Activated CD8-positive, alpha-beta T cell treated with anti-CD3 and anti-CD28 coated beads for 36 hours (primary cell): ENCODE measurements at regions not wholly inside any gene's neighbourhood (a gene's known extent, or its start where the extent isn't known, plus 50 kb on each side); places are given as distances from the start of the nearest gene placed in this dataset.

Source experiments
- ATAC-seq: fragments of 200-7000 bp; cut with Tn5 transposase; one replicate; pipeline ENCODE4 v1.10.0; 2021; ENCODE audit warnings: mild to moderate bottlenecking, moderate library complexity
- CTCF ChIA-PET: fragments of 350-600 bp; sonication (Branson Sonifier 250); formaldehyde crosslinking; loops from one replicate; lab custom pipeline; 2021; ENCODE audit warnings: antibody characterized with exemption; lab: Charles Lee
- POLR2A ChIA-PET: fragments of 350-600 bp; sonication (Branson Sonifier 250); formaldehyde crosslinking; loops from one replicate; lab custom pipeline; 2021; ENCODE audit warnings: antibody characterized with exemption; lab: Charles Lee
- DNase-seq: peaks from one replicate; pipeline ENCODE4 v3.0.0-alpha.2; 2020
- H3K27ac Mint-ChIP-seq: one replicate; pipeline ENCODE4 v1.8.0; 2021; ENCODE audit warnings: mild to moderate bottlenecking, mixed read lengths
- H3K27me3 Mint-ChIP-seq: one replicate; pipeline ENCODE4 v1.8.0; 2021; ENCODE audit warnings: mixed read lengths
- H3K36me3 Mint-ChIP-seq: one replicate; pipeline ENCODE4 v1.8.0; 2021; ENCODE audit warnings: low read depth, mixed read lengths
- H3K4me1 Mint-ChIP-seq: one replicate; pipeline ENCODE4 v1.8.0; 2021; ENCODE audit warnings: low read depth, mixed read lengths
- H3K4me3 Mint-ChIP-seq: one replicate; pipeline ENCODE4 v1.8.0; 2021; ENCODE audit warnings: mild to moderate bottlenecking, moderate library complexity, mixed read lengths
- H3K9me3 Mint-ChIP-seq: one replicate; pipeline ENCODE4 v1.8.0; 2021; ENCODE audit warnings: mixed read lengths
- intact Hi-C: fragments of 100-400 bp; cut with micrococcal nuclease; formaldehyde crosslinking; loops from one replicate; pipeline ENCODE4 v1.10.0; 2022
- TF ChIP-seq, protein P1 (sequence below): fragments of 200-600 bp; IDR thresholded peaks from one replicate; pipeline ENCODE4 v1.8.0; 2022; ENCODE audit warnings: antibody characterized with exemption, mild to moderate bottlenecking

DNA sequence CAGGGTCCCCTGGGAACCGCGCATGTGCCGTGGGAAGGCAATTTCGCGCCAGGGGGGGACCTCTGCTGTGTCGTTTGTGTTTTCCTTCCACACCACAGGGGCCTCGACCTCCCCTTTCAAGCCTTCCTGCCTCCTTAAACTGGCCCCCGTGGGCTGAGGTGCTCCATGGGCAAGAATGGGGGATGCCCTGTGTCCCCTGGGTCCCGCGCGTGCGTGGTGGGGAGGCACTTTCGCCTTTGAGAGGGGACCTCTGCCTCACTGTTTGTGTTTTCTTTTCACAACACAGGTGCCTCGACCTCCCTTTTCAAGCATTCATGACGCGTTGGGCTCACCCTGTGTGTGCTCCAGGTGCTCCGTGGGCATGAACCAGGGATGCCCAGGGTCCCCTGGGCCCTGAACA, 348.8 kb downstream of the ALG10 start:
- no peaks in the 10 kb centered on the region for H3K4me1 Mint-ChIP-seq
- POLR2A ChIA-PET = no interaction called here
- H3K4me3 Mint-ChIP-seq = no peak overlapping the region
- H3K36me3 Mint-ChIP-seq = no peaks in the 10 kb centered on the region
- intact Hi-C loops = no loop called here
- CTCF ChIA-PET = no interaction called here
- DNase-seq (no peak), ATAC-seq (no peak)
- peaks cover 18% of the 10 kb centered on the region for H3K9me3 Mint-ChIP-seq
- H3K27me3 Mint-ChIP-seq = no peaks in the 10 kb centered on the region
- no peak overlapping the region for H3K27ac Mint-ChIP-seq
- TF ChIP-seq, protein P1, sequence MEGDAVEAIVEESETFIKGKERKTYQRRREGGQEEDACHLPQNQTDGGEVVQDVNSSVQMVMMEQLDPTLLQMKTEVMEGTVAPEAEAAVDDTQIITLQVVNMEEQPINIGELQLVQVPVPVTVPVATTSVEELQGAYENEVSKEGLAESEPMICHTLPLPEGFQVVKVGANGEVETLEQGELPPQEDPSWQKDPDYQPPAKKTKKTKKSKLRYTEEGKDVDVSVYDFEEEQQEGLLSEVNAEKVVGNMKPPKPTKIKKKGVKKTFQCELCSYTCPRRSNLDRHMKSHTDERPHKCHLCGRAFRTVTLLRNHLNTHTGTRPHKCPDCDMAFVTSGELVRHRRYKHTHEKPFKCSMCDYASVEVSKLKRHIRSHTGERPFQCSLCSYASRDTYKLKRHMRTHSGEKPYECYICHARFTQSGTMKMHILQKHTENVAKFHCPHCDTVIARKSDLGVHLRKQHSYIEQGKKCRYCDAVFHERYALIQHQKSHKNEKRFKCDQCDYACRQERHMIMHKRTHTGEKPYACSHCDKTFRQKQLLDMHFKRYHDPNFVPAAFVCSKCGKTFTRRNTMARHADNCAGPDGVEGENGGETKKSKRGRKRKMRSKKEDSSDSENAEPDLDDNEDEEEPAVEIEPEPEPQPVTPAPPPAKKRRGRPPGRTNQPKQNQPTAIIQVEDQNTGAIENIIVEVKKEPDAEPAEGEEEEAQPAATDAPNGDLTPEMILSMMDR = no peak

DNA sequence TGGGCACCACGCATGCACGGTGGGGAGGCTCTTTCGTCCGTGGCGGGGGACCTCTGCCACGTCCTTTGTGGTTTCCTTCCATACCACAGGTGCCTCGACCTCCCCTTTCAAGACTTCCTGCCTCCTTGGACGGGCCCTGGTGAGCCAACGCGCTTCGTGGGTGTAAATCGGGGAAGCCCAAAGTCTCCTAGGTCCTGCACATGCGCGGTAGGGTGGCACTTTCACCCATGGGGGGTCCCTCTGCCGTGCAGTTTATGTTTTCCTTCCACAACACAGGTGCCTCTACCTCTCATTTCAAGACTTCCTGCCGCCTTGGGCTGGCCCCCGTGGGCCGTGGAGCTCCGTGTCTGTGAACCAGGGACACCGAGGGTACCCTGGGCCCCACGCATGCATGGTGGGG, 349.7 kb downstream of the ALG10 start:
- no peaks in the 10 kb centered on the region for H3K36me3 Mint-ChIP-seq
- intact Hi-C loops = no loop called here
- ChIA-PET POLR2A (no interaction called here), CTCF (no interaction called here)
- TF ChIP-seq, protein P1 = no peak
- peaks cover 17% of the 10 kb centered on the region for H3K9me3 Mint-ChIP-seq
- no peak overlapping the region for H3K4me3 Mint-ChIP-seq
- no peak overlapping the region for H3K27ac Mint-ChIP-seq
- H3K4me1 Mint-ChIP-seq = no peaks in the 10 kb centered on the region
- ATAC-seq (no peak), DNase-seq (no peak)
- no peaks in the 10 kb centered on the region for H3K27me3 Mint-ChIP-seq

DNA sequence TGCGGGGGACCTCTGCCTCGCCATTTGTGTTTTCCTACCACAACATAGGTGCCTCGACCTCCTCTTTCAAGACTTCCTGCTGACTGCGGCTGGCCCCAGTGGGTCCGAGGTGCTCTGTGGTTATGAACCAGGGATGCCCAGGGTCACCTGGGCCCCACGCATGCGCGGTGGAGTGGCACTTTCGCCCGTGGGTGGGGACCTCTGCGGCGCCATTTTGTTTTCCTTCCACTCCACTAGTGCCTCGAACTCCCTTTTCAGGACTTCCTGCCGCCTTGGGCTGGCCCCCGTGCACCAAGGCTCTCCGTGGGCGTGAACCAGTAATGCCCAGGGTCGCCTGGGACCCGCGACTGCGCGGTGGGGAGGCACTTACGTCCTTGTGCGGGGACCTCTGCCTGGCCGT, 351.6 kb downstream of the ALG10 start:
- intact Hi-C loops = no loop called here
- Mint-ChIP-seq H3K27me3 (no peaks in the 10 kb centered on the region), H3K9me3 (peaks cover 13% of the 10 kb centered on the region), H3K36me3 (no peaks in the 10 kb centered on the region), H3K27ac (no peak overlapping the region), H3K4me3 (no peak overlapping the region), H3K4me1 (no peaks in the 10 kb centered on the region)
- ChIA-PET POLR2A (no interaction called here), CTCF (no interaction called here)
- TF ChIP-seq, protein P1 = no peak
- DNase-seq (no peak), ATAC-seq (no peak)

- Mint-ChIP-seq H3K4me3 (no peak overlapping the region), H3K36me3 (no peaks in the 10 kb centered on the region), H3K27me3 (no peaks in the 10 kb centered on the region), H3K27ac (no peak overlapping the region), H3K4me1 (no peaks in the 10 kb centered on the region), H3K9me3 (peaks cover 13% of the 10 kb centered on the region)
- no peak for ATAC-seq
- TF ChIP-seq, protein P1 = no peak
- intact Hi-C loops = no loop called here
- ChIA-PET POLR2A (no interaction called here), CTCF (no interaction called here)
- no peak for DNase-seq
These were observed 354.0 kb downstream of the ALG10 start for GRCh38 chr12:34376133-34376799.

- no peak for DNase-seq
- no peaks in the 10 kb centered on the region for H3K27me3 Mint-ChIP-seq
- intact Hi-C loops = no loop called here
- no peaks in the 10 kb centered on the region for H3K36me3 Mint-ChIP-seq
- peaks cover 12% of the 10 kb centered on the region for H3K9me3 Mint-ChIP-seq
- no peak overlapping the region for H3K4me3 Mint-ChIP-seq
- POLR2A ChIA-PET = no interaction called here
- no peak overlapping the region for H3K27ac Mint-ChIP-seq
- H3K4me1 Mint-ChIP-seq = no peaks in the 10 kb centered on the region
- TF ChIP-seq, protein P1 = no peak
- CTCF ChIA-PET = no interaction called here
- no peak for ATAC-seq
These were observed 355.1 kb downstream of the ALG10 start for GRCh38 chr12:34377243-34378035.
